ENCODE measurements at regions not wholly inside any gene's neighbourhood (a gene's known extent, or its start where the extent isn't known, plus 50 kb on each side); places are given as distances from the start of the nearest gene placed in this dataset.

GRCh38 chr14:54322701-54323337, 74.0 kb upstream of the CDKN3 start:
- TF ChIP-seq CTCF (IDR thresholded peaks at IDR 0.05): no peak
- TF ChIP-seq POLR2A (IDR thresholded peaks at IDR 0.05): no peak
